ENCODE measurements at regions not wholly inside any gene's neighbourhood (a gene's known extent, or its start where the extent isn't known, plus 50 kb on each side); places are given as distances from the start of the nearest gene placed in this dataset.

DNA sequence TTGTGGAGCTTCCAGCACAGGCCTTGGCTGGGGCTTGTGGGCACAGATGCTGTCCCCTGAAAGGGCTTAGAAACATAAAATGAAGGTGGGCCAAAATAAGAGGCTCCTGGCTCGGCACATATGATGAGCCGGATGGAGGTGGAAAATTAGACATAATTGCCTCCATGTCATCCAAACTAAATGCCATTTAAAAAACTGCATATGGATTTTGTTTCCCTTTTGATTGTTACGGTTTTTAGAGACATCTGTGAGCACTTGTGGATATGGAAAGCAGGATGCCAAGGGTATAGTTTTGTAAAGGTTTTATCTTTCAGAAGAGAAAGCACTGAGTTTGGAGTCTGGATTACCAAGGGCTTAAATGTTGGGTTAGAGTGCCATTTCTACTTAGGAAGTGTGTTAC, 498.3 kb downstream of the RIT2 start:
- H3K27ac ChIP-seq (ENCODE audit: low read depth in 2 of 2, low read length in 2 of 2) = no peak overlapping the region
- no peaks in the 10 kb centered on the region for H3K36me3 ChIP-seq (ENCODE audit: control insufficient read depth in 2 of 2, insufficient read depth in 2 of 2, low read length in 2 of 2)
- H3K27me3 ChIP-seq (ENCODE audit: control insufficient read depth in 2 of 2, insufficient read depth in 2 of 2, low read length in 2 of 2) = no peaks in the 10 kb centered on the region
- no peak overlapping the region for H3K4me3 ChIP-seq (ENCODE audit: low read length in 2 of 2)
- H3K9me3 ChIP-seq (ENCODE audit: control insufficient read depth in 2 of 2, low read length in 2 of 2) = no peaks in the 10 kb centered on the region
- no peak overlapping the region for H3K9ac ChIP-seq (ENCODE audit: low read depth in 1 of 2, low read length in 2 of 2)
- H3K4me1 ChIP-seq (ENCODE audit: control insufficient read depth in 2 of 2, insufficient read depth in 2 of 2, low read length in 2 of 2) = no peaks in the 10 kb centered on the region

DNA sequence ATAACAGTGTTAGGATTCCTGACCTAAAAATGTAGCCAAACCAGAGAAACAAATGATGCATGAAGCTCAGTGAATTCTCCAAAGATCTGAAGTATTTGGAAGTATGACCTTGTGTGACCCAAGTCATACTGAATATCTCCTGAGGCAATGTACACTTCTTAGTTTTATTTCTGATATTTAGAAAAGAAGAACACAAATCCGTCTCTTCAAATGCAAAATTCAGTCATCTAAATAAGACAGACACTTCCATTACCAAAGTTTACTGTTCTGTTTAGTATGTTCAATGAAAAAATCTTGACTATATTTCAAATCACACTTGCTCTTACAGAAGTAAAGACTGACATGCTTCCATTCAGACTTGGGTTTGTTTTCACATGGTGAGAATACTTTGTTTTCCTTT, 495.7 kb downstream of the RIT2 start:
- H3K9me3 ChIP-seq (ENCODE audit: control insufficient read depth in 2 of 2, low read length in 2 of 2) = no peaks in the 10 kb centered on the region
- no peaks in the 10 kb centered on the region for H3K4me1 ChIP-seq (ENCODE audit: control insufficient read depth in 2 of 2, insufficient read depth in 2 of 2, low read length in 2 of 2)
- H3K4me3 ChIP-seq (ENCODE audit: low read length in 2 of 2) = no peak overlapping the region
- no peaks in the 10 kb centered on the region for H3K36me3 ChIP-seq (ENCODE audit: control insufficient read depth in 2 of 2, insufficient read depth in 2 of 2, low read length in 2 of 2)
- H3K9ac ChIP-seq (ENCODE audit: low read depth in 1 of 2, low read length in 2 of 2) = no peak overlapping the region
- H3K27ac ChIP-seq (ENCODE audit: low read depth in 2 of 2, low read length in 2 of 2) = no peak overlapping the region
- H3K27me3 ChIP-seq (ENCODE audit: control insufficient read depth in 2 of 2, insufficient read depth in 2 of 2, low read length in 2 of 2) = no peaks in the 10 kb centered on the region

DNA sequence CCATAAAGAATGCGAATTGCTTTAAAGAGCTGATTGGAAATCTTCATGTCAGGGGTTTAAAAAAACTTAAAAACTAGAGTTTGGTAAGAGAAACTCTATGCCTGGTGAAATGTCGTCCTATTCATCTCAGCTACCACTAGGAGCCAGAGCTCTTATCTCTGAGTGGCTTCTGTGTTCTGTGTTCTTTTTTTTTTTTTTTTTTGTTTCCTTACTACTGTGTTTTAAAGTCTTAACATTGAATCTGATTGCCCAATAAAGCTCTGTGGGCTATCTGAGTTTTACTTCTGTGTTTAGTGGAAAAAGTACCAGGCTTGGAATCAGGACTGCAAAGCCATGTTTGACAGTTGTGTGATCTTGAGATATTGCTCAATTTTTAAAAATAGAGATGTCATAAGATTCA, 494.8 kb downstream of the RIT2 start:
- Histone ChIP-seq H3K27ac (ENCODE audit: low read depth in 2 of 2, low read length in 2 of 2) (no peak overlapping the region), H3K4me3 (ENCODE audit: low read length in 2 of 2) (no peak overlapping the region), H3K27me3 (ENCODE audit: control insufficient read depth in 2 of 2, insufficient read depth in 2 of 2, low read length in 2 of 2) (no peaks in the 10 kb centered on the region), H3K9me3 (ENCODE audit: control insufficient read depth in 2 of 2, low read length in 2 of 2) (no peaks in the 10 kb centered on the region), H3K36me3 (ENCODE audit: control insufficient read depth in 2 of 2, insufficient read depth in 2 of 2, low read length in 2 of 2) (no peaks in the 10 kb centered on the region), H3K4me1 (ENCODE audit: control insufficient read depth in 2 of 2, insufficient read depth in 2 of 2, low read length in 2 of 2) (no peaks in the 10 kb centered on the region), H3K9ac (ENCODE audit: low read depth in 1 of 2, low read length in 2 of 2) (no peak overlapping the region)

DNA sequence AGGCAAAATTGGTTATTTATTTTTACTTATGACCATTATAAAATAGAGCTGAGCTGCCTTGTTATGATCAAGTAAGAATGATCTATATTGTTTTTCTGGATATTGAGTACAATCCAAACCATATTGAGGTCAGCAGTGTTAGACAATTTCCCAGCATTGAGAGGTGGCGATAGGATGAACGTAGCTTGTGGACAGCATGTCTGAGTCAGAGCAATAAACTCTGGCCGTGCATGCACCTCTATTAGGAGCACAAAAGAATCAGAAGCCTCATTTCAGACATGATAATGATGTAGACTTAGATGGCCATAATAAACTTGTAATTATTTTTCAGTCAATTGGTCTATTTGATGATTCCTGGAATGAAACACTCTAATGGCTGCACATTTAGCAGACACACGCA, 491.6 kb downstream of the RIT2 start:
- Histone ChIP-seq H3K4me1 (ENCODE audit: control insufficient read depth in 2 of 2, insufficient read depth in 2 of 2, low read length in 2 of 2) (no peaks in the 10 kb centered on the region), H3K27ac (ENCODE audit: low read depth in 2 of 2, low read length in 2 of 2) (no peak overlapping the region), H3K4me3 (ENCODE audit: low read length in 2 of 2) (no peak overlapping the region), H3K9me3 (ENCODE audit: control insufficient read depth in 2 of 2, low read length in 2 of 2) (no peaks in the 10 kb centered on the region), H3K9ac (ENCODE audit: low read depth in 1 of 2, low read length in 2 of 2) (no peak overlapping the region), H3K36me3 (ENCODE audit: control insufficient read depth in 2 of 2, insufficient read depth in 2 of 2, low read length in 2 of 2) (no peaks in the 10 kb centered on the region), H3K27me3 (ENCODE audit: control insufficient read depth in 2 of 2, insufficient read depth in 2 of 2, low read length in 2 of 2) (no peaks in the 10 kb centered on the region)

DNA sequence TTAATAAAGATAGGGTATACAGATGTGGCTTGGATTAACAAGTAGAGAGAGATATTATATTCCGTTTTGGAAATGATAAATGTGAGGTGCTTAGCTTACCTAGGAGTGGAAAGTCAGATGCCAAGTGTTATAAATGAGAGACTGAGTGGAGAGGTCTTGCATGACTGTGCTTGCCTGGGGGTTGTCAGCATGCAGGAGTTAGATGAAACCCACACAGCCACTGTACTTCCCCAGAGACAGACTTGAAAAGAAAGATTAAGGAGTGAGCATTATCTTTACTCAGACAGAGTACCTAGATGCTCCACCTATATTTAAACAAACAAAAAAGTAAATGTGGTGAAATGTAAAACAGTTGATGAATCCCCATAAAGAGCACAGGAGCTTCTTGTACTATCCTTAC, 482.7 kb downstream of the RIT2 start:
- no peaks in the 10 kb centered on the region for H3K9me3 ChIP-seq (ENCODE audit: control insufficient read depth in 2 of 2, low read length in 2 of 2)
- no peak overlapping the region for H3K4me3 ChIP-seq (ENCODE audit: low read length in 2 of 2)
- H3K4me1 ChIP-seq (ENCODE audit: control insufficient read depth in 2 of 2, insufficient read depth in 2 of 2, low read length in 2 of 2) = no peaks in the 10 kb centered on the region
- H3K36me3 ChIP-seq (ENCODE audit: control insufficient read depth in 2 of 2, insufficient read depth in 2 of 2, low read length in 2 of 2) = no peaks in the 10 kb centered on the region
- no peak overlapping the region for H3K27ac ChIP-seq (ENCODE audit: low read depth in 2 of 2, low read length in 2 of 2)
- H3K27me3 ChIP-seq (ENCODE audit: control insufficient read depth in 2 of 2, insufficient read depth in 2 of 2, low read length in 2 of 2) = no peaks in the 10 kb centered on the region
- H3K9ac ChIP-seq (ENCODE audit: low read depth in 1 of 2, low read length in 2 of 2) = no peak overlapping the region

DNA sequence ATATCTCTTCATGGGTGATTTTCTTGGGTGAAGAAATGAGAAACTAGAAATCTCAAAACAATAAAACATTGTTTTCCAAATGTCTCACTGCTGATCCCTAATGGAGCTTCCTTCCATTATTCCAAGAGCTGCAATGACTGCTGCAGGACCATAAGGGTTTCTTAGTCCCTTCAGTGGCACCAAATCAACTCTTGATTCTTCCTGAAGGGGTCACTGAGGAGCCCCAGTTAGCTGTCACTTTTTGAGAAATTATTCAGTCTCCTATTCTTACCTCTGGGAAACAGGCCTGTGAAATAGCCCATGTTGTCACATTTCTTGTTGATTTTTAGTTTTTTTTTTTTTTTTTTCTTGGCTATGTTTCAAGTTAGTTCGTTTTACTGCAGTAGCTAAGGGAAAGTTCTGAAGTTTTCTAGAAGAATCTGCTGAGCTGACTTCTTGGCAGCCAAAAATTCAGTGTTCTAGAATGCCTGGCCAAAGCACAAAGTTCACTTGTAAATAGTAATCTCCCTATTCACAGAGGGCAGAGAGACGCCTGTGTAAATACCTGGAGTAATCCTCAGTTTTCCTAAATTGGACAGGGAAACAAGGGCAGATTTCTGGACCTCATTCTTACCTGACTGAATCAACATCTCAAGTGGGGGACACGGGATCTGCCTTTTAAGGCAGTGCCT, 480.0 kb downstream of the RIT2 start:
- H3K27me3 ChIP-seq (ENCODE audit: control insufficient read depth in 2 of 2, insufficient read depth in 2 of 2, low read length in 2 of 2) = no peaks in the 10 kb centered on the region
- H3K9me3 ChIP-seq (ENCODE audit: control insufficient read depth in 2 of 2, low read length in 2 of 2) = no peaks in the 10 kb centered on the region
- no peaks in the 10 kb centered on the region for H3K4me1 ChIP-seq (ENCODE audit: control insufficient read depth in 2 of 2, insufficient read depth in 2 of 2, low read length in 2 of 2)
- H3K27ac ChIP-seq (ENCODE audit: low read depth in 2 of 2, low read length in 2 of 2) = no peak overlapping the region
- no peaks in the 10 kb centered on the region for H3K36me3 ChIP-seq (ENCODE audit: control insufficient read depth in 2 of 2, insufficient read depth in 2 of 2, low read length in 2 of 2)
- H3K9ac ChIP-seq (ENCODE audit: low read depth in 1 of 2, low read length in 2 of 2) = no peak overlapping the region
- no peak overlapping the region for H3K4me3 ChIP-seq (ENCODE audit: low read length in 2 of 2)

DNA sequence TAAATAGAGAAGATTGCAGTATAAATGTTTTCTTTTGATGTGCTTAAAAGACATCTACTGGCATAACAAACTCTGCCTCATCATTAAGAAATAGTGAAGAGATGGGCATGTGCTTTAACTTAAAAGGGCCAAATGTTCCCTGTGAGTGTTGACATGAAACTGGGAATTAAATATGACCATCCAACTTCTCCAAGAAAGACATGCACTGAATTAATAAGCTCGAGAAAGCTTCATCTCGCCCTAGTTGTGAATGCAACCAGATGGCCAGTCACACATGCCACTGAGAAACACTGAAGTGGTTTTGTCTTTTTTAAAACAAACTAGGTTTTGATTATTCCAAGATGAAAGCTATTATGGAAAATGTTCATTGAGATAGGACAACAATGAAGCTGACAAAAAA, 479.2 kb downstream of the RIT2 start:
- H3K36me3 ChIP-seq (ENCODE audit: control insufficient read depth in 2 of 2, insufficient read depth in 2 of 2, low read length in 2 of 2) = no peaks in the 10 kb centered on the region
- H3K27me3 ChIP-seq (ENCODE audit: control insufficient read depth in 2 of 2, insufficient read depth in 2 of 2, low read length in 2 of 2) = no peaks in the 10 kb centered on the region
- no peaks in the 10 kb centered on the region for H3K9me3 ChIP-seq (ENCODE audit: control insufficient read depth in 2 of 2, low read length in 2 of 2)
- H3K4me3 ChIP-seq (ENCODE audit: low read length in 2 of 2) = no peak overlapping the region
- H3K27ac ChIP-seq (ENCODE audit: low read depth in 2 of 2, low read length in 2 of 2) = no peak overlapping the region
- H3K4me1 ChIP-seq (ENCODE audit: control insufficient read depth in 2 of 2, insufficient read depth in 2 of 2, low read length in 2 of 2) = no peaks in the 10 kb centered on the region
- no peak overlapping the region for H3K9ac ChIP-seq (ENCODE audit: low read depth in 1 of 2, low read length in 2 of 2)

DNA sequence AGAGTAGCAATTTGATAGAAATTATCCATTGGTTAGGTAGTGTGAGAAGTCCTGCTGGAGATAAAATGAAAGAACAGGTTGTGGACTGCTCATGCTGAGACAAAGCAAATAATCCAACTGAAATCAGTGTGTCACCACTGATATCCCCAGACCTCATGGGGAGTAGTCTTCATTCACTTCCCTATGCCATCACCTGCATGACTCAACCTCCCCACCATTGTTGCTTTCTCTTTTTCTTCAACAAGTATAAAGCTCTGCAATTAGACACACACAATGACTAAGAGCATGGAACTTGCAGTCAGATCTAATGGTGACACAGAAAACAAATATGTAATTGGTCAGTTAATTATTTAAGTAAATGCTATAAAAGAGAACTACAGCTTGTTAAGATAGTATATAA, 475.3 kb downstream of the RIT2 start:
- no peak overlapping the region for H3K4me3 ChIP-seq (ENCODE audit: low read length in 2 of 2)
- H3K27me3 ChIP-seq (ENCODE audit: control insufficient read depth in 2 of 2, insufficient read depth in 2 of 2, low read length in 2 of 2) = no peaks in the 10 kb centered on the region
- H3K4me1 ChIP-seq (ENCODE audit: control insufficient read depth in 2 of 2, insufficient read depth in 2 of 2, low read length in 2 of 2) = no peaks in the 10 kb centered on the region
- H3K36me3 ChIP-seq (ENCODE audit: control insufficient read depth in 2 of 2, insufficient read depth in 2 of 2, low read length in 2 of 2) = no peaks in the 10 kb centered on the region
- H3K9ac ChIP-seq (ENCODE audit: low read depth in 1 of 2, low read length in 2 of 2) = no peak overlapping the region
- no peaks in the 10 kb centered on the region for H3K9me3 ChIP-seq (ENCODE audit: control insufficient read depth in 2 of 2, low read length in 2 of 2)
- H3K27ac ChIP-seq (ENCODE audit: low read depth in 2 of 2, low read length in 2 of 2) = no peak overlapping the region

DNA sequence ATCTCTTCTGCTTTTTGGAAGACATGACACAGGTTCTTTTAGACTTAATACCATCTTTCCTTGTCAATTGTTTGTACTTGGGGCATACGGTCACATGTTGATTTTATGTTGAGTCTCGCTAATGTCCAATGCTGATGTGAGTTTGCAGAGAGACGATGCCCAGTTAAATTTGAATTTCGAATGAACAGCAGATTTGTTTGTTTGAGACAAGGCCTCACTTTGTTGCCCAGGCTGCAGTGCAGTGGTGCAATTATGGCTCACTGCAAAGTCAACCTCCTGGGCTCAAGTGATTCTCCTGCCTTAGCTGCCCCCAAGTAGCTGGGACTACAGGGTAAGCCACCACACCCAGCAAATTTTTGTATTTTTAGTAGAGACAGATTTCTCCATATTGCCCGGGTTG, 473.5 kb downstream of the RIT2 start:
- H3K27me3 ChIP-seq (ENCODE audit: control insufficient read depth in 2 of 2, insufficient read depth in 2 of 2, low read length in 2 of 2) = no peaks in the 10 kb centered on the region
- no peak overlapping the region for H3K9ac ChIP-seq (ENCODE audit: low read depth in 1 of 2, low read length in 2 of 2)
- H3K4me1 ChIP-seq (ENCODE audit: control insufficient read depth in 2 of 2, insufficient read depth in 2 of 2, low read length in 2 of 2) = no peaks in the 10 kb centered on the region
- no peak overlapping the region for H3K27ac ChIP-seq (ENCODE audit: low read depth in 2 of 2, low read length in 2 of 2)
- H3K4me3 ChIP-seq (ENCODE audit: low read length in 2 of 2) = no peak overlapping the region
- H3K9me3 ChIP-seq (ENCODE audit: control insufficient read depth in 2 of 2, low read length in 2 of 2) = no peaks in the 10 kb centered on the region
- no peaks in the 10 kb centered on the region for H3K36me3 ChIP-seq (ENCODE audit: control insufficient read depth in 2 of 2, insufficient read depth in 2 of 2, low read length in 2 of 2)

DNA sequence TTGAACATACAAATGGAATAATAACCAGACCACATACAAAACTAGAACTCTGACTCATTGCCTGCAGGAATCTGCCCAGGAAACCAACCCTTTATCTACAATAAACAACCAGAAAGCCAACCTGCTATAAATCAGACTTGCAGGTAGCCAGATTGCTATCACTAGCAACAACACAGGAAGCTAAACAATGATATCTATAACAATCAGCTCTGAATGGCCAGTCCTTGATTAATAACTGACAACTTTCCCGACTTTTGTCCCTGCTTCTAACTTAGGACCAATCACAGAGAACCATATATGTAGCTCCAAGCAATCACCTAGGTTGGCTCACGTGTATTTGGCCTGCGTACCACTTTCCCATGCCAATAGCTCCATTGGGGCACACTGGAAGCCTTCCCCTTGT, 470.8 kb downstream of the RIT2 start:
- H3K27me3 ChIP-seq (ENCODE audit: control insufficient read depth in 2 of 2, insufficient read depth in 2 of 2, low read length in 2 of 2) = no peaks in the 10 kb centered on the region
- no peak overlapping the region for H3K4me3 ChIP-seq (ENCODE audit: low read length in 2 of 2)
- H3K4me1 ChIP-seq (ENCODE audit: control insufficient read depth in 2 of 2, insufficient read depth in 2 of 2, low read length in 2 of 2) = no peaks in the 10 kb centered on the region
- no peaks in the 10 kb centered on the region for H3K9me3 ChIP-seq (ENCODE audit: control insufficient read depth in 2 of 2, low read length in 2 of 2)
- H3K27ac ChIP-seq (ENCODE audit: low read depth in 2 of 2, low read length in 2 of 2) = no peak overlapping the region
- H3K36me3 ChIP-seq (ENCODE audit: control insufficient read depth in 2 of 2, insufficient read depth in 2 of 2, low read length in 2 of 2) = no peaks in the 10 kb centered on the region
- no peak overlapping the region for H3K9ac ChIP-seq (ENCODE audit: low read depth in 1 of 2, low read length in 2 of 2)

Data from mucosa of rectum (tissue), 2 donors.